ENCODE measurements at regions not wholly inside any gene's neighbourhood (a gene's known extent, or its start where the extent isn't known, plus 50 kb on each side); places are given as distances from the start of the nearest gene placed in this dataset.

GRCh38 chr6:22006795-22007194 is 290.0 kb downstream of the PRL start:
- no peak for DNase-seq

DNA sequence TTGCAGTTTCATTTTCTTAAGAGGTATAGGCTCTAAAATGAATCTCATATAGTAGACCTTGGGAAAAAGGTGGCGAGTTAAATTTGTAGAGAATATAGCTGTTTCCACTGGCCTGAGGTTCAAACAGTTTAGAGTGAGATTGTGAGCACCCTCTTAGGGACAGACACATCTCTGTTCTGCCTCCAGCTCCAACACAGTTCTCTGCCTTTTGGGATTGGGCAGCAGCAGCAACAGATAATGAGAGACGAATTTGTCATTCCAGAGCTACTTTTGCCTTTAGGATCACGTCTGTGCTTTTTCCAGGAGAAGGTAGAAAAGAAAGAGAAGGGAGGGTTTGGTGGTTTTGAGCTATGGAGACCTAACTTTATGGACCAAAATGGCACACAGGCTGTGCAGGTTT is 289.4 kb downstream of the PRL start:
- DNase-seq: no peak

DNA sequence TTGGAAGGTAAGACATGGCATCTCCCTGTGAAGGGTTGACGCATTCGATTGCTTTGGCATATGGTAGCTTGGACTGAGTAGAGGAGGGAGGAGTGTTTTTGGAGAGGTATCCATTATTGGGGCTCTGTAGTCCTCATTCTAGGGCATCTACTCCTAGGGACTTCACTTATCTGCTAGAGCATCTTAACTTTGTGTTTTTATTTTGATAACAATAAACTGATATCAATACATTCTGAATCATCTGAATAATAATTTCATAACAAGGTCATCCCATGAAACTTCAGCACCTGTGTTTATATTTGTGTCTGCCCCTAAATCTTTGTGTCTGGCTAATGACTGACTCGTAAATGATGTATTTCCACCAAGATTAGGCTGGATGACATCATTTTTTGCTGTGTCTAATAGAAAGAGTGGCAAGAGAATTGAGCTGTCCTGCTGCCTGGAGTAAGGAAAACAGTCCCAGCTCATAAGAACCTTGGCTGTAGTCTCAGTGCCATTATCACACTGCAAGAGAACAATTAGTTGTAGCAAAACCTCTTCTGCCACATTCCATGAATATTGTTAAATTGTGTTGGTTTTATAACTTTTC is 288.5 kb downstream of the PRL start:
- DNase-seq: no peak

DNA sequence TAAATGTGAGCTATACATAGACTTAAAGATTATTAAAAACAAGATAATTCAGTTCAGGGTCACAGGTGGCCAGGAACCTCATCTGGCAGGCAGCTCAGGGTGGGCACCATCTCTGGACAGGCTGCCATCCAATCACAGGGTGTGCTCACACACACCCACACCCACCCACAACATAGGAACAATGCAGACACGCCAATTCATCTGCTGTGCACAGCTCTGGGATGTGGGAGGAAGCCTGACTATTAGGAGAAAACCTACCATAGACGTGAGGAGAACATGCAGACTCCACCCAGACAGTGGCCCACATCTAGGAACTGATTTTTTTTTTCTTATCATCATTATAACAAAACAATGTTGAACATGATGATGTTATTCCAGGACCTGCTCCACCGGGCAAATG is 286.7 kb downstream of the PRL start:
- DNase-seq: no peak

DNA sequence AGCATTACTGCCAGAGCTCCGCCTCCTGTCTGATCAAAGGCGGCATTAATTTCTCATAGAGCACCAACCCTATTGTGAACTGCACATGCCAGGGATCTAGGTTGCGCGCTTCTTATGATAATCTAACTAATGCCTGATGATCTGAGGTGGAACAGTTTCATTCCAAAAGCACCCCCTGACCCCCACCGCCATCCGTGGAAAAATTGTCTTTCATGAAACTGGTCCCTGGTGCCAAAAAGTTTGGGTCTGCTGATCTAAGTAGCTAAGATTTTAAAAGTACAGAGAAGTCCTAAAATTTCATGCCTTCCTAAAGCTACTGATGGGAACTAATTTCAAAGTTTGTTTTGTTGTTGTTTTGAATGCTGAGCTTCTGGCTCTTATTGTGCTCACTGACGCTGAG is 281.6 kb downstream of the PRL start:
- DNase-seq: no peak

GRCh38 chr6:22015944-22016343 is 280.9 kb downstream of the PRL start:
- no peak for DNase-seq

- no peak for DNase-seq
Measured at GRCh38 chr6:22017272-22017671, 279.6 kb downstream of the PRL start.

GRCh38 chr6:22017766-22018165 is 279.1 kb downstream of the PRL start:
- no peak for DNase-seq

DNA sequence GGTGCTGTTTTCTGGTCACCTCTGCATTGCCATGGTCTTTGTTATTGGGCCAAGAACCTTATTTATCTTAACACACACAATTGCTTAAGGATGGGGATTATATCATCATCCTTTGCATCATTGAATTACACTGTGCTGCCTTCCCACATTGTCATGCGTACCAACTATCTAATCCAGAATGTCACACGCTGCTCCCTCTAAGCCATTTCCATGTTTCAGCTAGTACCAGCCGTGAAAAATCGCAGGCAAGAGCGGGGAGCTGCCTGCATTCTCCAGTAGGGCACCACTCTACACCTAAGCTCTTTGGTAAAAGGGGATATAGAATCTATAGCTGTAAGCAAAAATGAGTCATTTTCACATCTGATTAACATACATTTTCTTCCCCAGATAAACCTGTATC is 277.0 kb downstream of the PRL start:
- DNase-seq: no peak

GRCh38 chr6:22020299-22021003 is 276.4 kb downstream of the PRL start:
- no peak for DNase-seq

DNA sequence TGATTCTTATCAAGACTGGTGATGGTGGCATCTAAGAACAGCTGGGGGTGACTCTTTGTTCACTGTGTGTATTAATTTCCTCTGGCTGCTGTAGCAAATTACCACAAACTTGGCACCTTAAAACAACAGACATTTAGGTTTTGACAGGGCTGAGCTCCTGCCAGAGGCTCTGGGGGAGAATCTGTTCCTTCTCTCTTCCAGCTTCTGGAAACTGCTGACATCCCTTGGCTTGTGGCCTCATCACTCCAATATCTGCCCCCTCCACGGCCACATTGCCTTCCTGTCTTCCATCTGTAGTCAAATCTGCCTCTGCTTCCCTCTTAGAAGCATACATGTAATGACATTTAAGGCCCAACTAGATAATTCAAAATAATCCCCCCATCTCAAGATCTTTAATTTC is 274.9 kb downstream of the PRL start:
- DNase-seq: no peak

DNA sequence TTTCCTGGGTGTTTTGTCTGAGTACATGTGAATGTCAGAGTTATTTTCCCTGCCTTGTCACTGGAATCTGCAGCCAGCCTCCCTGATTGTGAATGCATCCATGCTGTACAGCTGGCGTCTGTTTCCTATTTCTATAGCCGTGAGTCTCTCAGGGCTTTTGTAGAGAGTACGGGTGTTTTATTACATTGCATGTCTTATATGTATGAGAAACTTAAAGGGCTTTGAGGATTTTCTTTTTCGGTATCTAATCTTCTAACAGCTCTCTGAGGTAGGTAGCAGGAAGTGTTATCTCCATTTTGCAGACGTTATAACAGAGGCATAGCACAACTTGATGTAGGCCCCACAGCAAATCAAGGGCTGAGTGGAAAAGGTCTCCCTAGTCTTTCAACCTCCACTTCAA is 272.9 kb downstream of the PRL start:
- no peak for DNase-seq

GRCh38 chr6:22024973-22025467 is 271.8 kb downstream of the PRL start:
- no peak for DNase-seq

DNA sequence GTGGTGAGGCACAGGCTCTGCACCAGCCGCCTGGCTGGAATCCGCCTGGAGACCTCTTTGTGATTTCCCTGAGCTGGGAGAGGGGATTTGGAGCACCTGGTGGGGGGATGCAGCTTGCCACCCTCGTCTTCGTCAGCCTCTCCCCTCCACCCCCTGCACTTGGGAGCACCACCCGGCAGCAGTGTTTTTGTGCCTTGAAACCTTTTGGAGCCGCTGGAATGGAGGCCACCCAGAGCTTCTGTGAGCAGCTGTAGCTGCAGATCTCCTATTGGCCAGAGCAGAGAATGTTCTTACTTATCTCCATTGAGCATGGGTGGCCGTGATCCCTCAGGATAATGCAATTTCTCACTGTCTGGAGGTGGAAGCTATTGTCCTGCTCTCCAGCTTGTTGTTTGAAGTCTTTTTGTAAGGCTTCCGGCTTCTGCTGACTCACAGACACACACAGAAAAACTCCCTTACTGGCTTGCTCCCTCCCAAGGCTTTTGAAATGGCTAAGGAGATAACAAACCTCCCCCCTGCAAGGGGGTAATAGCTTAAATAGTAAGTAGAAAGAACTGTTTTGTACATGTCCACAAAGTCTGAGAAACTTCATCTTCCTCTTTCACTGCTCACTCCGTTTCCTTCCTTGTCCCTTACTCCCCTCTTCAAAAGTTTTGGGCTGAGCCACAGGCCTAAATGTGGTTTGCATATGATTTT is 271.2 kb downstream of the PRL start:
- no peak for DNase-seq

GRCh38 chr6:22026164-22026678 is 270.6 kb downstream of the PRL start:
- no peak for DNase-seq

- DNase-seq: no peak
Measured at GRCh38 chr6:22027040-22027725, 269.7 kb downstream of the PRL start.

- DNase-seq: no peak
Measured at GRCh38 chr6:22028403-22029090, 268.3 kb downstream of the PRL start.

GRCh38 chr6:22029171-22029570 is 267.7 kb downstream of the PRL start:
- DNase-seq: no peak

DNA sequence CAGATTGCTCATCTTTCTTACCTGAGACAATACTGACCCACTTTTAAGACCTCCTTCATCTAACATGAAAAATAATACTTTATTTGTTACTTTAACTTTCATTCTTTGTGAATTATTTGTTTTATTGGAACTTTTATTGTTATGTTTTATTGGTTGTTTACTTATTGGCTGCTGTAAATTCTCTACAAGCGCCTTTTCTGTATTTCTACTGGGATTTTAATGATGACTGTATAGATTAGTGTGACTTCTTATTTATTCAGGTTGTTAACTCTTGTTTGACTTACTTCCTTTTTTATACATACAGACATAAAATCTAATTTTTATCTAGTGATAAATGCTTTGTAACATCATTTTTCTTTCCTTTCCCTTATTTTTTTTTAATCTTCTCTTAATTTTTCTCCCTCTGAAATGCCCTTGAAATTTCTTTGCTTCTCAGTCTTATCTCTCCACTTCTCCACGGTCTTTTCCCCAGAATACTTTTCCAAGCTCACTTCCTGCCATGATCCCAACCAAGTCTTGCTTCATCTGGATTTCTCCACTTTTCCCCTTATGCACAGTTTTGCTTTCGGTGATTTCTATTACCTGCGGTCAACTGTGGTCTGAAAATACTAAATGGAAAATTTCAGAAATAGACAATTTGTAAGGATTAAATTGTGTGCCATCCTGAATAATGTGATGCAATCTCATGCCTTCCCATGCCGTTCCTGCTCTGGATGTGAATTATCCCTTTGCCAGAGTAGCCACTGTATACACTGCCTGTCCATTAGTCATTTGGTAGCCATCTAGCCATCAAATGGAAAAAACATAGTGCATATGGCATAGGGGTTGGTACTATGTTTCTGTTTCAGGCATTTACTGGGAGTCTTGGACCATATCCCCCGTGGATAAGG is 265.9 kb downstream of the PRL start:
- no peak for DNase-seq

GRCh38 chr6:22035690-22036089 is 261.1 kb downstream of the PRL start:
- DNase-seq: no peak

DNA sequence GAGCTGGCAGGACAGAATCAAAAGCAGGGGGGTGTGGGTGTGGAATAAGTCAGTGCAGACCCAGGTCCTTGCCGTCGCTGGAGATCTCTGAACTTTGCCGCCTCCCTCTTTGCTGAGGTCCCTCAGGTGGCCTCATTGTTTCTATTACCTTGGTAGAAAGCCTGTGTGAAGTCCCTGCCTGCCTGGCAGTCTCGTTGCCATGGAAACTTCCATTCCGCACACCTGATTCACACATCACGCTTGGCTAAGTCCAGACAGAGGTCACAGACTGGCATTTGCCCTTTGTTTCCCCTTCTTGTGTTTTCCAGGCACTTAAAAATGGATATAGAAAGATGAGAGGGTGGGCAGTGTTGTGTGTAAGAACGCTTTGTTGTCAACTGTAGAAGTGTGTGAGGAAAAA is 260.6 kb downstream of the PRL start:
- peak; percentile 34 for DNase-seq

DNA sequence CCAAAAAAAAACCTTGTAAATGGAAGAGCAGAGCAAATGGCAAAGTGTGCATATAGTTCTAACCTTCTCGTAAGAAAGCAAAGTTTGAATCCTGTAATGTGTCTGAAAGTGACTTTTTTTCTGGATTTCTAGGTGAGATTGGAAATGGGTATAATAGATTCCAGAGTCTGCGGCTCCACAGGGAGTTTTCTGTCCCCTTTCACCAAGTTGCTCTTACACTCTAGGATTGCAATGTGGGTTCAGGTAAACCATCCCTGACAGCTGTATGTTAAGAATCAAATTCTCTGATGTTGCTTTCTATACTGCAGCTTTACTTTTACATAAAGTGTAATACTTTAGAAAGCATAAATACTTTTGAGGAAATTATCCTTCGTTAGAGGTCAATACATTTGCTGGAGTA is 260.1 kb downstream of the PRL start:
- DNase-seq: no peak
